Cardiac muscle cell (in vitro differentiated cells and primary cell): ENCODE measurements at regions not wholly inside any gene's neighbourhood (a gene's known extent, or its start where the extent isn't known, plus 50 kb on each side); places are given as distances from the start of the nearest gene placed in this dataset.
A peak's percentile ranks its signal among the peaks of the same experiment; 100 is the strongest.

Experiments used
- DNase-seq, 2 donors: peaks; one replicate each; pipeline versions ENCODE4 v3.0.0 to v3.0.0-alpha.2; 2010 to 2017; ENCODE audit warnings: low read depth in 1 of 2, low spot score in 1 of 2
- H3K27ac ChIP-seq: fragments of 200-600 bp; sonication (generic); 2 replicates; pipeline ENCODE4 v1.5.1; 2016
- H3K27me3 ChIP-seq: fragments of 200-600 bp; sonication (generic); 2 replicates; pipeline ENCODE4 v1.6.0; 2016; ENCODE audit warnings: control low read depth
- H3K36me3 ChIP-seq: fragments of 200-600 bp; sonication (generic); 2 replicates; pipeline ENCODE4 v1.5.1; 2016; ENCODE audit warnings: control low read depth
- H3K4me1 ChIP-seq: fragments of 200-600 bp; sonication (generic); 2 replicates; pipeline ENCODE4 v1.8.1; 2017; ENCODE audit warnings: low read depth, mild to moderate bottlenecking, mixed run types
- H3K4me3 ChIP-seq: fragments of 200-600 bp; sonication (generic); 2 replicates; pipeline ENCODE4 v1.5.1; 2016; ENCODE audit warnings: mild to moderate bottlenecking
- H3K9me3 ChIP-seq: fragments of 200-600 bp; sonication (generic); 2 replicates; pipeline ENCODE4 v1.5.1; 2017; ENCODE audit warnings: low read depth, mild to moderate bottlenecking, control low read depth
- CTCF ChIP-seq: IDR thresholded peaks from 2 replicates; pipeline ENCODE4 v1.5.1; 2012; ENCODE audit warnings: low read depth, mild to moderate bottlenecking, low read length

- peak; percentile 62 for TF ChIP-seq CTCF
- no peaks in the 10 kb centered on the region for H3K36me3 ChIP-seq
- H3K4me3 ChIP-seq: no peak overlapping the region
- DNase-seq: peak; percentile 48 to 70
- no peak overlapping the region for H3K27ac ChIP-seq
- H3K9me3 ChIP-seq: no peaks in the 10 kb centered on the region
- no peaks in the 10 kb centered on the region for H3K4me1 ChIP-seq
- H3K27me3 ChIP-seq: no peaks in the 10 kb centered on the region
These were observed 122.2 kb upstream of the DCBLD2 start for GRCh38 chr3:99023590-99024192.

- no peak for TF ChIP-seq CTCF
- DNase-seq: no peak
- Histone ChIP-seq H3K4me3 (no peak overlapping the region), H3K4me1 (no peaks in the 10 kb centered on the region), H3K36me3 (no peaks in the 10 kb centered on the region), H3K27ac (no peak overlapping the region), H3K27me3 (no peaks in the 10 kb centered on the region), H3K9me3 (no peaks in the 10 kb centered on the region)
These were observed 120.0 kb upstream of the DCBLD2 start for GRCh38 chr3:99021466-99021865.

GRCh38 chr3:99016452-99016851, 115.0 kb upstream of the DCBLD2 start:
- DNase-seq: no peak
- H3K9me3 ChIP-seq: no peaks in the 10 kb centered on the region
- H3K4me1 ChIP-seq: no peaks in the 10 kb centered on the region
- TF ChIP-seq CTCF: no peak
- no peaks in the 10 kb centered on the region for H3K27me3 ChIP-seq
- no peaks in the 10 kb centered on the region for H3K36me3 ChIP-seq
- H3K27ac ChIP-seq: no peak overlapping the region
- H3K4me3 ChIP-seq: no peak overlapping the region

- no peaks in the 10 kb centered on the region for H3K4me1 ChIP-seq
- no peaks in the 10 kb centered on the region for H3K9me3 ChIP-seq
- no peak overlapping the region for H3K4me3 ChIP-seq
- H3K27ac ChIP-seq: no peak overlapping the region
- no peaks in the 10 kb centered on the region for H3K36me3 ChIP-seq
- DNase-seq: no peak
- no peaks in the 10 kb centered on the region for H3K27me3 ChIP-seq
- no peak for TF ChIP-seq CTCF
These were observed 112.4 kb upstream of the DCBLD2 start for GRCh38 chr3:99013777-99014315.

- no peaks in the 10 kb centered on the region for H3K9me3 ChIP-seq
- H3K27ac ChIP-seq: no peak overlapping the region
- no peaks in the 10 kb centered on the region for H3K27me3 ChIP-seq
- DNase-seq: no peak
- H3K4me3 ChIP-seq: no peak overlapping the region
- no peaks in the 10 kb centered on the region for H3K36me3 ChIP-seq
- H3K4me1 ChIP-seq: no peaks in the 10 kb centered on the region
- no peak for TF ChIP-seq CTCF
These were observed 111.6 kb upstream of the DCBLD2 start for GRCh38 chr3:99013077-99013476.
